ENCODE measurements at regions not wholly inside any gene's neighbourhood (a gene's known extent, or its start where the extent isn't known, plus 50 kb on each side); places are given as distances from the start of the nearest gene placed in this dataset.

DNA sequence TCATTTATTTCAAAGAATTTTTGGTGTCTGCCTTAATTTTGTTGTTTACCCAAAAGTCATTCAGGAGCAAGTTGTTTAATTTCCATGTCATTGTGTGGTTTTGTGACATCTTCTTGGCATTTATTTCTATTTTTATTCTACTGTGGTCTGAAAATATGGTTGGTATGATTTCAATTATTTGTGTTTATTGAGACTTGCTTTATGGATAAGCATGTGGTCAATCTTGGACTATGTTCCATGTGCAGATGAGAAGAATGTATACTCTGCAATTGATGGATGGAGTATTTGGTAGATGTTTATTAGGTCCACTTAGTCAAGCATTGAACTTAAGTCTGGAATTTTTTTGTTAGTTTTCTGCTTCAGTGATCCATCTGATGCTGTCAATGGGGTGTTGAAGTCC lies 383.0 kb downstream of the PMP22 start:
- Histone ChIP-seq H3K9me3 (ENCODE audit: control insufficient read depth in 2 of 2, low read length in 2 of 2) (peaks cover 0 to 10% of the 10 kb centered on the region in 2 donors), H3K4me1 (ENCODE audit: control insufficient read depth in 2 of 2, insufficient read depth in 2 of 2, low read length in 2 of 2) (no peaks in the 10 kb centered on the region), H3K27me3 (ENCODE audit: control insufficient read depth in 2 of 2, insufficient read depth in 2 of 2, low read length in 2 of 2) (no peaks in the 10 kb centered on the region), H3K4me3 (ENCODE audit: low read length in 2 of 2) (no peak overlapping the region), H3K27ac (ENCODE audit: low read depth in 2 of 2, low read length in 2 of 2) (no peak overlapping the region), H3K36me3 (ENCODE audit: control insufficient read depth in 2 of 2, insufficient read depth in 2 of 2, low read length in 2 of 2) (no peaks in the 10 kb centered on the region), H3K9ac (ENCODE audit: low read depth in 1 of 2, low read length in 2 of 2) (no peak overlapping the region)

DNA sequence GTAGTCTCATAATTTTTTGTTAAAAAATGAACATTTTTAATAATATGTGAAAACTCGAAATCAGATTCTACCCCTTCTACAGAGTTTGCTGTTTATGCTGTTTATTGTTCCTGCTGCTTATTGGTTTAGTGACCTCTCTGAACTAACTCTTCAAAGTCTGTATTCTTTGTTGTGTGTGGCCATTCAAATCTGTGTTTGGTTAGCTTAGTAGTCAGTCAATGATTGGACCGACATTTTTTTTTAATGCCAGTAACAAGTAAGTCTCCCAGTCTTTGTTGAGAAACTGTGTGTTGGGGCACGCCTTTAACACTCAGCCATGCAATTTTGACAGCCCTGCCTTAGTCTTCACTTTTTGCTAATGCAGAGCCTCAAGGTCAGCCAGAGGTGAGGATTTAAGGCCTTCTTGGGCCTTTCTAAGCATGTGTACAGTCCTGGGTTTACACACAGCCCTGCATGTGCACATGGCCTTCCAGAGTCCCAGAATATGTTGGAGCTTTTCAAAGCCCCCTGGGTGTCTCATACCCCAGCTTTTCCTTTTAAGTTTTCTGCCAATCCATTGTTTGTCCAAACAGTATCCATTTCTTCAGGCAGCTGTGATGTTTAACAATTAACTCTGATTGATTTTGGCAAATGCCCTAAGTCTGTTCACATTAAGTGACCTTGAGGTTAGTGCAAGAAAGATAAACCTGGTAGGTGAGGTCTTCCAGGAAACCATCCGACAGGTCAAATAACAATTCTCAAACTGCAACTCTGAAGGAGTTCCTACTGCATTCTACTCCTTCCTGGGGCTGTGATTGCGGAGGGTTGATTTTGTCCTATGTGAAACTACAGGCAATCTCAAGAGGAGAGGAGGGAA lies 389.3 kb downstream of the PMP22 start:
- H3K27me3 ChIP-seq (ENCODE audit: control insufficient read depth in 2 of 2, insufficient read depth in 2 of 2, low read length in 2 of 2), result no peaks in the 10 kb centered on the region
- H3K4me3 ChIP-seq (ENCODE audit: low read length in 2 of 2), result no peak overlapping the region
- no peak overlapping the region for H3K27ac ChIP-seq (ENCODE audit: low read depth in 2 of 2, low read length in 2 of 2)
- no peaks in the 10 kb centered on the region for H3K36me3 ChIP-seq (ENCODE audit: control insufficient read depth in 2 of 2, insufficient read depth in 2 of 2, low read length in 2 of 2)
- H3K9me3 ChIP-seq (ENCODE audit: control insufficient read depth in 2 of 2, low read length in 2 of 2), result no peaks in the 10 kb centered on the region
- H3K9ac ChIP-seq (ENCODE audit: low read depth in 1 of 2, low read length in 2 of 2), result no peak overlapping the region
- H3K4me1 ChIP-seq (ENCODE audit: control insufficient read depth in 2 of 2, insufficient read depth in 2 of 2, low read length in 2 of 2), result no peaks in the 10 kb centered on the region

DNA sequence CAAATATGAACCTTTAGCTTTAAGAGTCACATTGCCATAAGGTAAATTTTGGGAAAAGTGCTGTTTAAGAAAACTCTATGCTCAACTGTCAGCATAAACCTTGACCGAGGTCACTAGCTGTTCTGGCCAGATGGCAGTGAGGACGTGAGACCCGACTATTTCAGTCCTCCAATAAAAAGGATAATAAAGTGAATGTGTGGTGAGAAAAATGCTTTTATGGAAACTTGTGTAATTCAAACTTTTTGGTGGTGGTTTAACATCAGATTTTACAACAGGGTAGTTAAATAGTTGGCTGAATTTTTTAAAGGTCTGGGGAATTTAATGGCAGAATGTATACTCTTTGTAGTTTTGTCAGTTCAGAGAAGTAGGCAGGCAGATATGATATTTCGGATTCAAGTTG lies 391.1 kb downstream of the PMP22 start:
- no peaks in the 10 kb centered on the region for H3K27me3 ChIP-seq (ENCODE audit: control insufficient read depth in 2 of 2, insufficient read depth in 2 of 2, low read length in 2 of 2)
- no peaks in the 10 kb centered on the region for H3K9me3 ChIP-seq (ENCODE audit: control insufficient read depth in 2 of 2, low read length in 2 of 2)
- no peak overlapping the region for H3K27ac ChIP-seq (ENCODE audit: low read depth in 2 of 2, low read length in 2 of 2)
- H3K9ac ChIP-seq (ENCODE audit: low read depth in 1 of 2, low read length in 2 of 2), result no peak overlapping the region
- no peaks in the 10 kb centered on the region for H3K36me3 ChIP-seq (ENCODE audit: control insufficient read depth in 2 of 2, insufficient read depth in 2 of 2, low read length in 2 of 2)
- no peaks in the 10 kb centered on the region for H3K4me1 ChIP-seq (ENCODE audit: control insufficient read depth in 2 of 2, insufficient read depth in 2 of 2, low read length in 2 of 2)
- H3K4me3 ChIP-seq (ENCODE audit: low read length in 2 of 2), result no peak overlapping the region

DNA sequence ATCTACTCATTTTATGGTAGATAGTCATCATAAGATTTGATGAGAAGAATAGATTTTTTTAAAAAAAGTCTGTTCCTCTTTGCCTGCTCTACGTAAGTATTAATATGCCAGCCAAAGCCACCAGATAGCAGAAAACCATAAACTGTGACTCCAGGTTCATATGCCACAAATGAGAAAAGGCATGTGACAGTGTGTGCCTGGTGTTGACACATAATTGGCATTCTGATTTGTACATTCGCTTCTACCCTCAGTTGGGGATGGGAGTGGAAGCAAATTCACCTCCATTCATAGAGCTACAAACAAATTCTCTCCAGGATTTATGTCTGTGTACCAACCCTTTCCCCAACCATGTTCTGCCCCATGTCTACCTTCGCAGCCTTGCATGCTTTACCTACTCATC lies 391.6 kb downstream of the PMP22 start:
- Histone ChIP-seq H3K27me3 (ENCODE audit: control insufficient read depth in 2 of 2, insufficient read depth in 2 of 2, low read length in 2 of 2) (no peaks in the 10 kb centered on the region), H3K27ac (ENCODE audit: low read depth in 2 of 2, low read length in 2 of 2) (no peak overlapping the region), H3K36me3 (ENCODE audit: control insufficient read depth in 2 of 2, insufficient read depth in 2 of 2, low read length in 2 of 2) (no peaks in the 10 kb centered on the region), H3K4me3 (ENCODE audit: low read length in 2 of 2) (no peak overlapping the region), H3K9me3 (ENCODE audit: control insufficient read depth in 2 of 2, low read length in 2 of 2) (no peaks in the 10 kb centered on the region), H3K4me1 (ENCODE audit: control insufficient read depth in 2 of 2, insufficient read depth in 2 of 2, low read length in 2 of 2) (no peaks in the 10 kb centered on the region), H3K9ac (ENCODE audit: low read depth in 1 of 2, low read length in 2 of 2) (no peak overlapping the region)

DNA sequence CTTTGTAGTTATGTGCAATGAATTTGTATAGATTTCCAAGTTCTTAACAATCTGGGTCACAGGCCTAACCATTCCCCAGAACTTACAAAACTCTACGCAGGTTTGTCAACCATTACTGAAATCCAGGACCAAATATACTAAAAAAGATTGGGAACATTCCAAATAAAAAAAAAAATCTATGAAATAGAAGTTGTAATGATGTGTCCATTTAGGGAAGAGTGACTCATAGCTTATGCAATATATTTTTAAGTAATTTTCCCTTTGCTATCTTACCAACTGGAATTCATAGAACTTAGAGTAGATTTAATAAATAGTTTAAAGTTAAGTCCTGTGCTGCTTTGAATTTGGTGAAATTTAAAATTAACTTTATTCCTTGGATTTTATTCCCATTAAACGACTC lies 393.2 kb downstream of the PMP22 start:
- Histone ChIP-seq H3K27ac (ENCODE audit: low read depth in 2 of 2, low read length in 2 of 2) (no peak overlapping the region), H3K9me3 (ENCODE audit: control insufficient read depth in 2 of 2, low read length in 2 of 2) (no peaks in the 10 kb centered on the region), H3K9ac (ENCODE audit: low read depth in 1 of 2, low read length in 2 of 2) (no peak overlapping the region), H3K36me3 (ENCODE audit: control insufficient read depth in 2 of 2, insufficient read depth in 2 of 2, low read length in 2 of 2) (no peaks in the 10 kb centered on the region), H3K27me3 (ENCODE audit: control insufficient read depth in 2 of 2, insufficient read depth in 2 of 2, low read length in 2 of 2) (no peaks in the 10 kb centered on the region), H3K4me3 (ENCODE audit: low read length in 2 of 2) (no peak overlapping the region), H3K4me1 (ENCODE audit: control insufficient read depth in 2 of 2, insufficient read depth in 2 of 2, low read length in 2 of 2) (no peaks in the 10 kb centered on the region)

DNA sequence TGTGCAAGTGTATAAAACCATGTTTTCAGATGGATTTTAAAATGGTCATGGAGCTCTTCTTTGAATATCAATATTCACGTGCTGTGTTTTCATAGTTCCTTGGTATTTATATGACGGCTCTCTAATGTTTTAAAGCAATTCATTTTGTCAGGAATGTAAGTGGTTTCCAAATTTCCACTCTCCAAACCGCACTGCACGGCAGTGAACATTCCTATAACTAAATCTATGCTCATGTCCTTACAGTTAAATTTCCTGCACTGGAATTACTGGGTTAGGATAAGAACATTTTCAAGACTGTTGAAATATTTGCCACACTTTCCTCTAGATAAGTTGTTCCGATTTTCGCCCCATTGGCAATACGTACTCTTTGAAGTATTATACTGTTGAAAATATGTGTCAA lies 398.9 kb downstream of the PMP22 start:
- no peaks in the 10 kb centered on the region for H3K36me3 ChIP-seq (ENCODE audit: control insufficient read depth in 2 of 2, insufficient read depth in 2 of 2, low read length in 2 of 2)
- no peak overlapping the region for H3K9ac ChIP-seq (ENCODE audit: low read depth in 1 of 2, low read length in 2 of 2)
- H3K4me1 ChIP-seq (ENCODE audit: control insufficient read depth in 2 of 2, insufficient read depth in 2 of 2, low read length in 2 of 2), result no peaks in the 10 kb centered on the region
- H3K27me3 ChIP-seq (ENCODE audit: control insufficient read depth in 2 of 2, insufficient read depth in 2 of 2, low read length in 2 of 2), result no peaks in the 10 kb centered on the region
- H3K9me3 ChIP-seq (ENCODE audit: control insufficient read depth in 2 of 2, low read length in 2 of 2), result no peaks in the 10 kb centered on the region
- no peak overlapping the region for H3K27ac ChIP-seq (ENCODE audit: low read depth in 2 of 2, low read length in 2 of 2)
- no peak overlapping the region for H3K4me3 ChIP-seq (ENCODE audit: low read length in 2 of 2)

DNA sequence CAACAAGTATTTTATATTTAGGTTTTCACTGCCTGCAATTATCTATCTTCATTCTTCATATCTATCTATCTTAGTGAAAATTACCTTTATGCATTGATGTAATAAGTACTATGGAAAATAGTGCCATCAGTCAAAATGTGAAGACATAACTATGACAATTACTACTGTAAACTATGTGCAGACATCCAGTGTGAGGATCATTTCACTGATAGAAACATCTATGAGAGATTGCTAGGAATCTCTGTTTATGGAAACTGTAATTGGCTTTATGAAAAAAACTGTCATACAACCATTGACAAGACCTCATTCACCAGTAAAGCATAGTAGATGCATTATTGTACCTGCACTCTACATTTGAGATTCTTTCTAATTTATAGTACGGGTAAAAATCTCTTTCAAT lies 401.0 kb downstream of the PMP22 start:
- no peak overlapping the region for H3K27ac ChIP-seq (ENCODE audit: low read depth in 2 of 2, low read length in 2 of 2)
- no peaks in the 10 kb centered on the region for H3K9me3 ChIP-seq (ENCODE audit: control insufficient read depth in 2 of 2, low read length in 2 of 2)
- no peak overlapping the region for H3K9ac ChIP-seq (ENCODE audit: low read depth in 1 of 2, low read length in 2 of 2)
- H3K4me3 ChIP-seq (ENCODE audit: low read length in 2 of 2), result no peak overlapping the region
- no peaks in the 10 kb centered on the region for H3K27me3 ChIP-seq (ENCODE audit: control insufficient read depth in 2 of 2, insufficient read depth in 2 of 2, low read length in 2 of 2)
- no peaks in the 10 kb centered on the region for H3K36me3 ChIP-seq (ENCODE audit: control insufficient read depth in 2 of 2, insufficient read depth in 2 of 2, low read length in 2 of 2)
- H3K4me1 ChIP-seq (ENCODE audit: control insufficient read depth in 2 of 2, insufficient read depth in 2 of 2, low read length in 2 of 2), result no peaks in the 10 kb centered on the region

DNA sequence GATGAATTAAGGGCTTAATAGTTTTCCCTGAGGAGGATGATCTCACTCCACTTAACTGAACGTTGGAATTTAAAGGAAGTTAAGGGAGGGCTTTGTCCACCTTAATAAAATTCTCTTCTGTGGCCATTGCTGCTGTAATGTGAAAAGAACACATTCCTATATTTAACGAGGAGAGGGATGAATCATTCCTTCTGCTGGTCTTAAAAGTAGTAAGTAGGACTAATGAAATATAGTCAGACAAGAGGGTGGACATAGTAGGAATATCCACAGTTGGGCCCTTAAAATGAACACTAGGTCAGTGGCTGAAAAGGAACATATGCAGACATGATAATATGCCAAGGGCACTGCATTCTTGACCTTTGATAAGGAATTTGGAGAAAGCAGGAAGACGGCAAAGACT lies 405.6 kb downstream of the PMP22 start:
- H3K9me3 ChIP-seq (ENCODE audit: control insufficient read depth in 2 of 2, low read length in 2 of 2), result no peaks in the 10 kb centered on the region
- no peaks in the 10 kb centered on the region for H3K4me1 ChIP-seq (ENCODE audit: control insufficient read depth in 2 of 2, insufficient read depth in 2 of 2, low read length in 2 of 2)
- H3K4me3 ChIP-seq (ENCODE audit: low read length in 2 of 2), result no peak overlapping the region
- H3K27ac ChIP-seq (ENCODE audit: low read depth in 2 of 2, low read length in 2 of 2), result no peak overlapping the region
- no peaks in the 10 kb centered on the region for H3K36me3 ChIP-seq (ENCODE audit: control insufficient read depth in 2 of 2, insufficient read depth in 2 of 2, low read length in 2 of 2)
- H3K9ac ChIP-seq (ENCODE audit: low read depth in 1 of 2, low read length in 2 of 2), result no peak overlapping the region
- H3K27me3 ChIP-seq (ENCODE audit: control insufficient read depth in 2 of 2, insufficient read depth in 2 of 2, low read length in 2 of 2), result no peaks in the 10 kb centered on the region

DNA sequence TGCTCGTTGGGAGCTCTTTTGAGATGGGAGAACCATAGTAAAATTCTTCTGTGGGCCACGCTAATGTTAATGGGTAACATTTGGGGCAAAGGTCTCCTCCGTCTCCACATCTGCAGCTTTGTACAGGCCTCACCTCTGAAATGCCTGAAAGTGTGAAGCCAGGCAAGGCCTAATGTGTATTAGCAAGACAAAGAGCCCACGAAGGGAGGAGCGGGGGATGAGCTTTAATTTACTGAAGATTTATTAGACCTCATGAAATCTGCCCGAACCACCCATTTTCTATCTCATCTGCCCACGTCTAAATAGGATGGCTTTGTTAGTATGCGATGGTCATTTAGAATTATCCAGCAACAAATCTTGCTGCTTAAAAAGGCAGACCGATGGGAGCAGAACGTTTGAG lies 408.9 kb downstream of the PMP22 start:
- H3K9me3 ChIP-seq (ENCODE audit: control insufficient read depth in 2 of 2, low read length in 2 of 2), result no peaks in the 10 kb centered on the region
- no peaks in the 10 kb centered on the region for H3K36me3 ChIP-seq (ENCODE audit: control insufficient read depth in 2 of 2, insufficient read depth in 2 of 2, low read length in 2 of 2)
- no peak overlapping the region for H3K27ac ChIP-seq (ENCODE audit: low read depth in 2 of 2, low read length in 2 of 2)
- H3K27me3 ChIP-seq (ENCODE audit: control insufficient read depth in 2 of 2, insufficient read depth in 2 of 2, low read length in 2 of 2), result no peaks in the 10 kb centered on the region
- no peaks in the 10 kb centered on the region for H3K4me1 ChIP-seq (ENCODE audit: control insufficient read depth in 2 of 2, insufficient read depth in 2 of 2, low read length in 2 of 2)
- no peak overlapping the region for H3K4me3 ChIP-seq (ENCODE audit: low read length in 2 of 2)
- H3K9ac ChIP-seq (ENCODE audit: low read depth in 1 of 2, low read length in 2 of 2), result no peak overlapping the region

DNA sequence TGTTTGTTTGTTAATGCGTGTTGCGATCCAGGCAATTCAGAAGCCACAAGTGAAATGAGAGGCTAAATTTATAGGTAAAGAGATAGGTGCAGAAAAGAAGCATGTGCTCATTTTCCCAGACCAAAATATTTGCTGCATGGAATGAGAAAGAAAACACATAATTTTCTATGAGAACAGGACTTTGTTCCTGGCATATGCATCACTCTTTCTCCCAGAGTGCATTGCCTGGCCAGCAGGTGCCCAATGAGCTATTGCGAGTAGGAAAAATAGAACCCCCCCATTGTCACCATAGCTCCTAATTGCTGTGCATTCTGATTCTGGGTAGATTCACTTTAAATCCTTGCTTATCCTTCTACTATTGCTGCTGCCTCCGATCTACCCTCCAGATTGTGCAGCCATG lies 410.4 kb downstream of the PMP22 start:
- Histone ChIP-seq H3K4me1 (ENCODE audit: control insufficient read depth in 2 of 2, insufficient read depth in 2 of 2, low read length in 2 of 2) (no peaks in the 10 kb centered on the region), H3K9ac (ENCODE audit: low read depth in 1 of 2, low read length in 2 of 2) (no peak overlapping the region), H3K4me3 (ENCODE audit: low read length in 2 of 2) (no peak overlapping the region), H3K27ac (ENCODE audit: low read depth in 2 of 2, low read length in 2 of 2) (no peak overlapping the region), H3K27me3 (ENCODE audit: control insufficient read depth in 2 of 2, insufficient read depth in 2 of 2, low read length in 2 of 2) (no peaks in the 10 kb centered on the region), H3K9me3 (ENCODE audit: control insufficient read depth in 2 of 2, low read length in 2 of 2) (no peaks in the 10 kb centered on the region), H3K36me3 (ENCODE audit: control insufficient read depth in 2 of 2, insufficient read depth in 2 of 2, low read length in 2 of 2) (no peaks in the 10 kb centered on the region)
